ENCODE measurements at regions not wholly inside any gene's neighbourhood (a gene's known extent, or its start where the extent isn't known, plus 50 kb on each side); places are given as distances from the start of the nearest gene placed in this dataset.

DNA sequence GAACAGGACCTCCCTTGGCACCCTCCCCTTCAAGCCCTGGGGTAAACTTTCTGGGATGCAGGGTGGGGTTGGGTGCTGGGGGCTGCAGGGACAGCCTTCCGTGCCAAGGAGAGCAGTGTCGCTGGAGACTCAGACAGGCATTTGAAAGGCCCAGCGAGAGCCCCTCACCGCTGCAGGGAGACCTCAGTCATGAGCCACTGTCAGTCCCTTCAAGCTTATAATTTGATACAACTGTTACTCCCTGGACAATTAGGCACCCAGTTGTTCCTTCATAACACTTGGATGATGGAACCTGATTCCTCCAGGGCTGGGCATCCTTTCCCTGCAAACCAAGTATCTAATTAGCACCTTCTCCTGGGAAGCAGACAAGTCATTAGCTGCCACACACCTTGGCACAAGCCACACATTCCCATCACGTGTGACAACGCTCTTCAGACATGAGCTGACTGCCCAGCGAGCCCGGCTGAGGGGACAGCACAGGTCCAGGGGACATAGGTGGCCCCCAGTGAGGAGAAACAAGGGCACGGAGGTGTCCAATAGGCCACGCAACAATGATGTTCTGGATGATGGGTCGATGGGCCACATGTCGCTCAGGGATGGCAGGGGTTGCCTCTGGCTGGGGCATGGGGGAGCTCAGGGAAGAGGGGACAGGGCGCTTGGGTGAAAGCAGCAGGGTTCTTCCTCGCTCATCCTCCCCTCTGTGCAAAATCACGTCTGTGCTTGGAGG lies 59.6 kb downstream of the KCNF1 start:
- H3K4me3 ChIP-seq (ENCODE audit: insufficient read depth, low read depth, low read length), result no peak overlapping the region
- H2AK5ac ChIP-seq (ENCODE audit: low read depth, low read length), result no peak overlapping the region; the same call in 1 of the 2 replicates
- H3K4me2 ChIP-seq (ENCODE audit: low read depth, low read length), result no peak overlapping the region
- no peaks in the 10 kb centered on the region for H3K4me1 ChIP-seq (ENCODE audit: control insufficient read depth, insufficient read depth, low read length)
- no TSS peak for BruUV-seq (replicated peaks)
- WGBS, 2 experiments (ENCODE audit: extremely low coverage in 2 of 2, insufficient read length in 1 of 2), result 95% methylated on average over 11 of the region's 15 CpGs; no CpG with 5 or more reads in 1 of the 2 experiments
- H2BK5ac ChIP-seq (ENCODE audit: low read depth, low read length, poor library complexity, severe bottlenecking), result no peak overlapping the region
- no peak overlapping the region for H3K14ac ChIP-seq (replicated peaks; ENCODE audit: low read depth, low read length)
- DNase-seq, result no peak
- no peaks in the 10 kb centered on the region for H3K9me3 ChIP-seq (ENCODE audit: control insufficient read depth, insufficient read depth, low read length)
- no peak overlapping the region for H3K27ac ChIP-seq (ENCODE audit: insufficient read depth, low read length)
- H4K20me1 ChIP-seq (ENCODE audit: insufficient read depth, low read length), result no peaks in the 10 kb centered on the region
- H2AFZ ChIP-seq (replicated peaks; ENCODE audit: low read length, poor library complexity), result no peak overlapping the region
- no peak overlapping the region for H4K91ac ChIP-seq (ENCODE audit: insufficient read depth, low read depth, low read length)
- no peak for TF ChIP-seq CHD1 (IDR thresholded peaks at IDR 0.05; ENCODE audit: low read depth, low read length)
- TF ChIP-seq ELK1 (IDR thresholded peaks at IDR 0.05; ENCODE audit: borderline replicate concordance, low read depth, low read length), result no peak
- no peak for TF ChIP-seq MAFK (IDR thresholded peaks at IDR 0.05; ENCODE audit: low read depth, low read length)
- no peak for TF ChIP-seq POLR2A (IDR thresholded peaks at IDR 0.05; ENCODE audit: low read depth, low read length)
- no peak for TF ChIP-seq RCOR1 (IDR thresholded peaks at IDR 0.05; ENCODE audit: insufficient replicate concordance, low read length)
- TF ChIP-seq RFX5 (IDR thresholded peaks at IDR 0.05; ENCODE audit: low read depth, low read length), result no peak
- TF ChIP-seq CEBPB (IDR thresholded peaks at IDR 0.05; ENCODE audit: low read depth, low read length), result no peak
- TF ChIP-seq, protein P1, sequence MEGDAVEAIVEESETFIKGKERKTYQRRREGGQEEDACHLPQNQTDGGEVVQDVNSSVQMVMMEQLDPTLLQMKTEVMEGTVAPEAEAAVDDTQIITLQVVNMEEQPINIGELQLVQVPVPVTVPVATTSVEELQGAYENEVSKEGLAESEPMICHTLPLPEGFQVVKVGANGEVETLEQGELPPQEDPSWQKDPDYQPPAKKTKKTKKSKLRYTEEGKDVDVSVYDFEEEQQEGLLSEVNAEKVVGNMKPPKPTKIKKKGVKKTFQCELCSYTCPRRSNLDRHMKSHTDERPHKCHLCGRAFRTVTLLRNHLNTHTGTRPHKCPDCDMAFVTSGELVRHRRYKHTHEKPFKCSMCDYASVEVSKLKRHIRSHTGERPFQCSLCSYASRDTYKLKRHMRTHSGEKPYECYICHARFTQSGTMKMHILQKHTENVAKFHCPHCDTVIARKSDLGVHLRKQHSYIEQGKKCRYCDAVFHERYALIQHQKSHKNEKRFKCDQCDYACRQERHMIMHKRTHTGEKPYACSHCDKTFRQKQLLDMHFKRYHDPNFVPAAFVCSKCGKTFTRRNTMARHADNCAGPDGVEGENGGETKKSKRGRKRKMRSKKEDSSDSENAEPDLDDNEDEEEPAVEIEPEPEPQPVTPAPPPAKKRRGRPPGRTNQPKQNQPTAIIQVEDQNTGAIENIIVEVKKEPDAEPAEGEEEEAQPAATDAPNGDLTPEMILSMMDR (conservative IDR thresholded peaks at IDR 0.05; ENCODE audit: low read depth, low read length), result no peak
- TF ChIP-seq MAZ (IDR thresholded peaks at IDR 0.05; ENCODE audit: borderline replicate concordance, low read depth, low read length), result no peak
- no peak for TF ChIP-seq BHLHE40 (IDR thresholded peaks at IDR 0.05; ENCODE audit: low read depth, low read length)
- TF ChIP-seq FOS (IDR thresholded peaks at IDR 0.05; ENCODE audit: low read depth, low read length), result no peak
- TF ChIP-seq NFE2L2 (IDR thresholded peaks at IDR 0.05; ENCODE audit: low read depth, low read length), result no peak
- TF ChIP-seq, protein P2, sequence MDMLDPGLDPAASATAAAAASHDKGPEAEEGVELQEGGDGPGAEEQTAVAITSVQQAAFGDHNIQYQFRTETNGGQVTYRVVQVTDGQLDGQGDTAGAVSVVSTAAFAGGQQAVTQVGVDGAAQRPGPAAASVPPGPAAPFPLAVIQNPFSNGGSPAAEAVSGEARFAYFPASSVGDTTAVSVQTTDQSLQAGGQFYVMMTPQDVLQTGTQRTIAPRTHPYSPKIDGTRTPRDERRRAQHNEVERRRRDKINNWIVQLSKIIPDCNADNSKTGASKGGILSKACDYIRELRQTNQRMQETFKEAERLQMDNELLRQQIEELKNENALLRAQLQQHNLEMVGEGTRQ (IDR thresholded peaks at IDR 0.05; ENCODE audit: low read depth, low read length), result no peak
- TF ChIP-seq SMC3 (IDR thresholded peaks at IDR 0.05; ENCODE audit: low read depth, low read length), result no peak
- no peak for TF ChIP-seq MXI1 (IDR thresholded peaks at IDR 0.05; ENCODE audit: borderline replicate concordance, low read depth, low read length)
- no peak for TF ChIP-seq RAD21 (IDR thresholded peaks at IDR 0.05; ENCODE audit: low read length)
- no peaks in the 10 kb centered on the region for H3K36me3 ChIP-seq (ENCODE audit: control insufficient read depth, insufficient read depth, low read length)
- in situ Hi-C loops (cut with MboI; ENCODE audit: low sequenced_read_pairs) (no loop called here), dilution Hi-C loops (cut with HindIII; ENCODE audit: low sequenced_read_pairs, unreplicated experiment) (no loop called here), intact Hi-C loops (cut with micrococcal nuclease) (no loop called here)
- H2BK20ac ChIP-seq (ENCODE audit: low read depth, low read length), result no peak overlapping the region
- no peak overlapping the region for H3K23ac ChIP-seq (ENCODE audit: low read depth, low read length)
- H4K5ac ChIP-seq (ENCODE audit: low read depth, low read length), result no peak overlapping the region
- no peak overlapping the region for H3K4ac ChIP-seq (ENCODE audit: low read depth, low read length)
- H3K56ac ChIP-seq (ENCODE audit: extremely low read depth, insufficient read depth, low read length), result no peak overlapping the region
- H3K9me1 ChIP-seq (ENCODE audit: insufficient read depth, low read length), result no peaks in the 10 kb centered on the region
- CTCF ChIA-PET, result no interaction called here
- H2BK120ac ChIP-seq (ENCODE audit: low read depth, low read length), result no peak overlapping the region
- no peak for ATAC-seq (ENCODE audit: low read depth)
- no peak overlapping the region; the same call in 2 of the 3 replicates for H2BK15ac ChIP-seq (ENCODE audit: low read depth, low read length)
- no peak overlapping the region for H3K18ac ChIP-seq (ENCODE audit: low read depth, low read length)
- H2AK9ac ChIP-seq (replicated peaks; ENCODE audit: low read depth, low read length, poor library complexity), result no peak overlapping the region
- POLR2A ChIA-PET (ENCODE audit: unreplicated experiment), result no interaction called here
- H3K79me1 ChIP-seq (ENCODE audit: low read depth in 1 of 2, low read length in 2 of 2), result no peaks in the 10 kb centered on the region
- no peaks in the 10 kb centered on the region for H3K27me3 ChIP-seq (ENCODE audit: control insufficient read depth, insufficient read depth, low read length)
- no peak overlapping the region for H4K8ac ChIP-seq (ENCODE audit: low read depth in 2 of 2, low read length in 2 of 2)
- H3K9ac ChIP-seq (ENCODE audit: low read depth, low read length), result no peak overlapping the region
